Cardiac fibroblast (primary cell): ENCODE measurements at regions not wholly inside any gene's neighbourhood (a gene's known extent, or its start where the extent isn't known, plus 50 kb on each side); places are given as distances from the start of the nearest gene placed in this dataset.

Experiments
- DNase-seq, 2 donors: peaks; one replicate each; pipeline versions ENCODE4 v3.0.0 to v3.0.0-alpha.2; 2010; ENCODE audit warnings: low read depth in 2 of 2
- H3K4me3 ChIP-seq, 2 donors: replicated peaks in 1 of 2; 1 replicate in 1 of 2; 2 replicates in 1 of 2; pipeline ENCODE4 v1.5.1; 2011; ENCODE audit warnings: low read depth in 2 of 2, low read length in 2 of 2, mild to moderate bottlenecking in 2 of 2, moderate library complexity in 1 of 2
- TF ChIP-seq, protein P1 (sequence below): IDR thresholded peaks from one replicate; pipeline ENCODE4 v1.5.1; 2011; ENCODE audit warnings: low read depth, mild to moderate bottlenecking, low read length, inconsistent platforms

- no peak overlapping the region for H3K4me3 ChIP-seq
- TF ChIP-seq, protein P1, sequence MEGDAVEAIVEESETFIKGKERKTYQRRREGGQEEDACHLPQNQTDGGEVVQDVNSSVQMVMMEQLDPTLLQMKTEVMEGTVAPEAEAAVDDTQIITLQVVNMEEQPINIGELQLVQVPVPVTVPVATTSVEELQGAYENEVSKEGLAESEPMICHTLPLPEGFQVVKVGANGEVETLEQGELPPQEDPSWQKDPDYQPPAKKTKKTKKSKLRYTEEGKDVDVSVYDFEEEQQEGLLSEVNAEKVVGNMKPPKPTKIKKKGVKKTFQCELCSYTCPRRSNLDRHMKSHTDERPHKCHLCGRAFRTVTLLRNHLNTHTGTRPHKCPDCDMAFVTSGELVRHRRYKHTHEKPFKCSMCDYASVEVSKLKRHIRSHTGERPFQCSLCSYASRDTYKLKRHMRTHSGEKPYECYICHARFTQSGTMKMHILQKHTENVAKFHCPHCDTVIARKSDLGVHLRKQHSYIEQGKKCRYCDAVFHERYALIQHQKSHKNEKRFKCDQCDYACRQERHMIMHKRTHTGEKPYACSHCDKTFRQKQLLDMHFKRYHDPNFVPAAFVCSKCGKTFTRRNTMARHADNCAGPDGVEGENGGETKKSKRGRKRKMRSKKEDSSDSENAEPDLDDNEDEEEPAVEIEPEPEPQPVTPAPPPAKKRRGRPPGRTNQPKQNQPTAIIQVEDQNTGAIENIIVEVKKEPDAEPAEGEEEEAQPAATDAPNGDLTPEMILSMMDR = no peak
- DNase-seq = no peak
These were observed 616.1 kb upstream of the RGMB start for GRCh38 chr5:98157368-98157767.

- TF ChIP-seq, protein P1 = no peak
- no peak overlapping the region for H3K4me3 ChIP-seq
- no peak for DNase-seq
These were observed 615.0 kb upstream of the RGMB start for GRCh38 chr5:98158440-98158839.

DNA sequence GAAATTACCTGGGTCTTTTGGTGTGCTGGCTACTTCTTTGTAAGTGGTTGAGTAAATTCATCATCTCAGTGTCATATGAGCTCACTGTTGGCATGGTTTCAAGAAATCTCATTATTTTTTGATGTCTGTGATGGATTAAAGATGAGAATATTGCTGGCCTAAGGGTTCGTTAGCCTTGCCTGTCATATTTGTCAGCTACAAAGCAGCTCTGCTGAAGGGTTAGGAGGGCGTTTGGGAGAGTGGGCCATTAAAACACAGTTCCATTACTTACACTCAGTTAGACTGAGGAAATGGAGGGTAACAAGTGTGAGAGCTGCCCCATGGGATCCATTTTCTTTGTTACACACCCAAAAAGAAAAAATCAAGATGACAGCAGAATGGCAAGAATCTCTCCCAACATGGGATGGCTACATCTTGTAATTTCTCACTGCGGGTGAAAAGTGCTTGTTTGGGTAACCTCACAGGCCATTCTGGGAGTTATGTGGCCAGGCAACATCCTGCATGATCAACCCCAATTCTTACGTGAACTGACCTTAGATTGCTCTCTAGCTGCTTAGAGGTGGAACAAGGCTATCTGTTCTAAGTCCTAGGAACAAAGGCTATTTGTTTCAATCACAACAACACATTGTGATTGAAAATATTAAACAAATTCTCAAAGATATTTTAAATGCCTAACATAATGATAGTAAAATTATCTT is 609.5 kb upstream of the RGMB start:
- H3K4me3 ChIP-seq = no peak overlapping the region
- TF ChIP-seq, protein P1 = no peak

GRCh38 chr5:98168871-98169270 is 604.6 kb upstream of the RGMB start:
- no peak overlapping the region for H3K4me3 ChIP-seq
- TF ChIP-seq, protein P1 = no peak
- DNase-seq = no peak

More for the DNA sequence above, 609.5 kb upstream of the RGMB start:
- no peak for DNase-seq

- DNase-seq = no peak
- no peak overlapping the region for H3K4me3 ChIP-seq
- TF ChIP-seq, protein P1 = no peak
These were observed 602.5 kb upstream of the RGMB start for GRCh38 chr5:98170994-98171393.

DNA sequence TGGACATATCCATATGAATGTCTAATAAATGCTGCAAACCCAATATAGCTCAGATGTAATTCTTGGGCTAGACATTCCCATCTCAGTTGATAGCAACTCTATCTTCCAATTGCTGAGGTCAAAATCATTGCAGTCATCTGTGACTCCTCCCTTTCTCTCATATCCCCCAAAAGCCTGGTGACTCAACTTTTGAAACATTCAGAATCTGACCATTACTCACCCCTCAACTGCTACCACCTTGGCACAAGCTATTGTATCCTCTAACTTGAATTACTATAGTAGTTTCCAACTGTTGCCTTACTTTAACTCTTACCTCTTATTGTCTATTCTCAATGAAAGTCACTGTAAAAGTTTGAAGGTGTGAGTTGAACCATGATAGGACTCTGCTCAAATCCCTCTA is 600.1 kb upstream of the RGMB start:
- peak; percentile 12 to 81 for DNase-seq
- TF ChIP-seq, protein P1 = no peak
- no peak overlapping the region for H3K4me3 ChIP-seq

GRCh38 chr5:98175474-98175873 is 598.0 kb upstream of the RGMB start:
- TF ChIP-seq, protein P1 = no peak
- no peak overlapping the region for H3K4me3 ChIP-seq
- no peak for DNase-seq
